Glutamatergic neuron (in vitro differentiated cells): ENCODE measurements at regions not wholly inside any gene's neighbourhood (a gene's known extent, or its start where the extent isn't known, plus 50 kb on each side); places are given as distances from the start of the nearest gene placed in this dataset.

Source experiments
- DNase-seq: peaks from one replicate; pipeline ENCODE4 v3.0.0; 2022
- H3K27ac Mint-ChIP-seq: one replicate; pipeline ENCODE4 v1.8.0; 2020; ENCODE audit warnings: mild to moderate bottlenecking, mixed read lengths, inconsistent platforms; ENCODE audit not compliant: unreplicated experiment
- H3K27me3 Mint-ChIP-seq: one replicate; pipeline ENCODE4 v1.8.0; 2020; ENCODE audit warnings: mild to moderate bottlenecking, moderate library complexity, mixed read lengths, inconsistent platforms; ENCODE audit not compliant: unreplicated experiment
- H3K36me3 Mint-ChIP-seq: one replicate; pipeline ENCODE4 v1.8.0; 2020; ENCODE audit warnings: mild to moderate bottlenecking, mixed read lengths, inconsistent platforms; ENCODE audit not compliant: unreplicated experiment
- H3K4me1 Mint-ChIP-seq: one replicate; pipeline ENCODE4 v1.8.0; 2020; ENCODE audit warnings: mild to moderate bottlenecking, low read depth, mixed read lengths, inconsistent platforms; ENCODE audit not compliant: unreplicated experiment
- H3K4me3 Mint-ChIP-seq: one replicate; pipeline ENCODE4 v1.8.0; 2020; ENCODE audit warnings: mild to moderate bottlenecking, mixed read lengths, inconsistent platforms; ENCODE audit not compliant: unreplicated experiment
- H3K9me3 Mint-ChIP-seq: one replicate; pipeline ENCODE4 v1.8.0; 2020; ENCODE audit warnings: mild to moderate bottlenecking, moderate library complexity, mixed read lengths, inconsistent platforms; ENCODE audit not compliant: unreplicated experiment
- CTCF ChIP-seq: fragments of 200-600 bp; sonication (generic); IDR thresholded peaks from one replicate; pipeline ENCODE4 v1.5.0; 2021; ENCODE audit not compliant: partially characterized antibody, unreplicated experiment

DNA sequence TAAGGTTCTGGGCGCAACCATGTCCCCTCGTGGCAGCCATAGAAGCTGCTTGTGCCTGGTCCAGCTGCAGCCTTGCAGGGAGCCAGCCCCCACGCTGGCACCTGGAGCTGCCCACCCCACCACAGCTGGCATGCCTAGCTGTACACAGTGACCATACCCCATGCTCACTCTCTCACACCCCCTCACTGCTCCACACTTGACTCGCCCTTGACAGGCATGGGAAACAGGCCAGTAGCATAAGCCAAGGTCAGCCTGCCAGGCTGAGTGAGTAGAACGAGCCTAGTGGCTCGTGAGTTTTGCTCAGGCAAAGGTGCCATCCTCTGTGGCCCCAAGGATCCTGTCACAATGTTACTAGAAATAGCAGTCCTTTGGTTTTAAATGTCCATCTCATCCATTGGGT is 52.7 kb upstream of the CADM2 start:
- H3K9me3 Mint-ChIP-seq, result no peaks in the 10 kb centered on the region
- no peaks in the 10 kb centered on the region for H3K36me3 Mint-ChIP-seq
- H3K27ac Mint-ChIP-seq, result no peak overlapping the region
- no peak for TF ChIP-seq CTCF
- H3K4me3 Mint-ChIP-seq, result no peak overlapping the region
- DNase-seq, result no peak
- H3K27me3 Mint-ChIP-seq, result peaks cover 3% of the 10 kb centered on the region
- H3K4me1 Mint-ChIP-seq, result no peaks in the 10 kb centered on the region
